ENCODE measurements at regions not wholly inside any gene's neighbourhood (a gene's known extent, or its start where the extent isn't known, plus 50 kb on each side); places are given as distances from the start of the nearest gene placed in this dataset.

DNA sequence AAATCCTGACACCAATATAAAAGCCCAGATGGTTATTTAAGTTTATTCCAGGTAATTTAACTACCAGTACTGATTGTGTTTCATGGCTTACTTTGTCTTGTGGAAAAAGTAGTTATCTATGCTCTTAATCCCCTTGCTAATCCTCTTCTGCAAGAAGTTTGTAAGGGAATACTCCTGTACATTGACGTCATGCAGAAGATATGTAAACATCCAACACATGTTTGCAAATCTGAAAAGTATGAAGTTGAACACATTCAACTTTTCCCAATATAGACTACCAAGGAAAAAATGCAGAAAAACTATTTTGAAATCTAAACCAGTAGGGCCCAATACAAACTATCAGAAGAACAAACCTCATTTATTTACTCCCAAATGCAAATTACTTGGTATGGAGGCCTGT lies 56.3 kb upstream of the ELL2 start:
- DNase-seq, result no peak

DNA sequence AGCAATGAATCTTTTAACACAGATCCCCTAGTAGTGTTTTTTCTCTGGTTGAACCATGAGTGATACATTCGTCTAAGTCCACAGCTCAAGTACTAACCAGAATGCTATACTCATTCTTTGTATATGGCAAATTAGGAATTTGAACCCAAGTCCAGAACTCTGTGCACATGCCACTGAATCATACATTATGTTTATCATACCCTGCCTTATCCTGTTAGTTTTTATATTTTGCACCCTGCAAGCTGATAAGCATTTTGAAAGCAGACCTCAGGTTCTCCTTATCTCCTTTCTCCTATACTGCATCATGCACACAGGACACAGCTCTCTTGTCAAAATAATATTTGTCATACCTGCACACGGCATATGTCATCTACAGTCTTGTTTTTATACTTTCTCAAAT lies 54.6 kb upstream of the ELL2 start:
- DNase-seq, result no peak

DNA sequence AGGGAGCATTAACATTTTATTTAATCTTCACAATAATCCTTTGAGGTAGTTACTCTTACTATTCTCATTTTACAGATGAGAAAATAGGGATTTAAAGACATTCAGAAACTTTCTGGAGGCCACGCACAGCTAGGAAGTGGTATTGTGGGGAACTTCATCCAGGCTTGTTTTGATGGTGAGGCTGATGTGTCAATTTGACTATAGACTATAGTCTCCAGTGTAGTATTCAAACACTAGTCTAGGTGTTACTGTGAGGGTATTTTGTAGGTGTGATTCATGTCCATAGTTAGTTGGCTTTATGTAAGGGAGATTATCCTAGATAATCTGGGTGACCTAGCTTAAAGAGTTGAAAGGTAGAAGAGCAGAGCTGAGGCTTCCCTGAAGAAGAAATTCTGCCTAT lies 54.1 kb upstream of the ELL2 start:
- no peak for DNase-seq

DNA sequence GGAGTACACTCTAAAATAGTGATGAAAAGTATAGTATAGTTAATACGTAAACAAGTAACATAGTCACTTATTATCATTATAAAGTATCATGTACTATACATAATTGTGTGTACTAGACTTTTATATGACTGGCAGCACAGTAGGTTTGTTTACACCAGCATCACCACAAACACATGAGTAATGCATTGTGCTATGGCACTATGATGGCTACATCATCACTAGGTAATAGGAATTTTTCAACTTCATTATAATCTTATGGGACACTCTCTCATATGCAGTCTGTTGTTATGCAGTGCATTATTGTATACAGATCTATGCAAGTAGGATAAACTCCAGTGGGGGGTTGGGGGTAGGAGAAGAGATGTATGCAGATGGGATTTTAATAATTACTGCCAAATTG lies 52.7 kb upstream of the ELL2 start:
- DNase-seq, result no peak

DNA sequence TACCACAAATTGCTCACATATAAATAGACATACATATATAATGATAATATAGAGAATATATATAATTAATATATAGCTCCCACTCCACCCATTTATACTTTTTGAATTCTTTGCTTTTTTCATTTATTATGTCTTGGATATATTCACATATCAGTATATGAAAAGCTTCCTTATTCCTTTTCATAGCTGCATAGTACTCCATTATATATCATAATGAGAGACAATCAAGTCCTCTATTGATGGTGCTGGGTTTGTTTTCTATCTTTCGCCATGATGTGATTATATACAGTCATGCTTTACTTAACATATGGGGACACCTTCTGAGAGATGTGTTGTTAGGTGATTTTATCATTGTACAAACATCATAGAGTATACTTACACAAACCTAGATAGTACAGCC lies 51.6 kb upstream of the ELL2 start:
- DNase-seq, result no peak

DNA sequence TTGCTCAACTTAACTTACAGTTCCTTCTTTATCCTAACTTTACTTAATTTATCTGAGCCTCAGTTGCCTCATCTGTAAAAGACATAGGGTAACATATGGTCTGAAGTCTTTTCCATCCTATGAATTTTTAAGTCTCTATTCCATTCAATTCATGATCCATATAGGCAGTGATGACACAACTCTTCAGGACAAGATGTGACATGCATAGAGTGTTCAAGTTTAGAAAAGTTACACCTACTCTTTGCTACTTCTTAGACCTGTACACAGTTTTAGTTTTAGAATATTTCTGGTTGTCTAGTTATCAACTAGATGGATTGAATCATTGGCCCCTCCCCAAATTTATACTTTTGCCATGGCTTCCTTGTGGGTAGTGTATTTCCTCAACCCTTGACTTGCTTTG lies 50.7 kb upstream of the ELL2 start:
- no peak for DNase-seq
